DOHH2 (cell line): ENCODE measurements at regions not wholly inside any gene's neighbourhood (a gene's known extent, or its start where the extent isn't known, plus 50 kb on each side); places are given as distances from the start of the nearest gene placed in this dataset.
"Not testable (repeated sequence)": the region's sequence is repeated elsewhere in the genome, so short reads cannot be mapped to it uniquely, and the experiment has no call there.

Source experiments
- EZH2phosphoT487 ChIP-seq: fragments of 200-600 bp; sonication (generic); IDR thresholded peaks from 2 replicates; pipeline ENCODE4 v1.6.1; 2017; ENCODE audit warnings: borderline replicate concordance, mild to moderate bottlenecking, antibody characterized with exemption, low read length, moderate library complexity, mixed read lengths
- TF ChIP-seq, protein P1 (sequence below): fragments of 200-600 bp; sonication (generic); IDR thresholded peaks from one replicate; pipeline ENCODE4 v1.5.1; 2014; ENCODE audit warnings: antibody characterized with exemption, mild to moderate bottlenecking, low read depth, low read length; ENCODE audit not compliant: poor library complexity, severe bottlenecking

DNA sequence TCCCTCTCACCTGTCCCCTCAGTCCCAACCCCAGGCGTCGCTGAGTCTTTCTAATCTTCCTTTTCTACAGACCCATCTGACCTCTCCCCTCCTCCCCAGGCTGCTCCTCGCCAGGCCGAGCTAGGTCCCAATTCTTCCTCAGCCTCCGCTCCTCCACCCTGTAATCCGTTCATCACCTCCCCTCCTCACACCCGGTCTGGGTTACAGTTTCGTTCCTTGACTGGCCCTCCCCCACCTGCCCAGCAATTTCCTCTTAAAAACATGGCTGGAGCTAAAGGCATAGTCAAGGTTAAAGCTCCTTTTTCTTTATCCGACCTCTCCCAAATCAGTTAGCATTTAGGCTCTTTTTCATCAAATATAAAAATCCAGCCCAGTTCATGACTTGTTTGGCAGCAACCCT lies 262.0 kb downstream of the SMARCA2 start:
- TF ChIP-seq, protein P1, sequence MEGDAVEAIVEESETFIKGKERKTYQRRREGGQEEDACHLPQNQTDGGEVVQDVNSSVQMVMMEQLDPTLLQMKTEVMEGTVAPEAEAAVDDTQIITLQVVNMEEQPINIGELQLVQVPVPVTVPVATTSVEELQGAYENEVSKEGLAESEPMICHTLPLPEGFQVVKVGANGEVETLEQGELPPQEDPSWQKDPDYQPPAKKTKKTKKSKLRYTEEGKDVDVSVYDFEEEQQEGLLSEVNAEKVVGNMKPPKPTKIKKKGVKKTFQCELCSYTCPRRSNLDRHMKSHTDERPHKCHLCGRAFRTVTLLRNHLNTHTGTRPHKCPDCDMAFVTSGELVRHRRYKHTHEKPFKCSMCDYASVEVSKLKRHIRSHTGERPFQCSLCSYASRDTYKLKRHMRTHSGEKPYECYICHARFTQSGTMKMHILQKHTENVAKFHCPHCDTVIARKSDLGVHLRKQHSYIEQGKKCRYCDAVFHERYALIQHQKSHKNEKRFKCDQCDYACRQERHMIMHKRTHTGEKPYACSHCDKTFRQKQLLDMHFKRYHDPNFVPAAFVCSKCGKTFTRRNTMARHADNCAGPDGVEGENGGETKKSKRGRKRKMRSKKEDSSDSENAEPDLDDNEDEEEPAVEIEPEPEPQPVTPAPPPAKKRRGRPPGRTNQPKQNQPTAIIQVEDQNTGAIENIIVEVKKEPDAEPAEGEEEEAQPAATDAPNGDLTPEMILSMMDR, result not testable (repeated sequence)
- TF ChIP-seq EZH2phosphoT487, result not testable (repeated sequence)
